ENCODE measurements at regions not wholly inside any gene's neighbourhood (a gene's known extent, or its start where the extent isn't known, plus 50 kb on each side); places are given as distances from the start of the nearest gene placed in this dataset.

DNA sequence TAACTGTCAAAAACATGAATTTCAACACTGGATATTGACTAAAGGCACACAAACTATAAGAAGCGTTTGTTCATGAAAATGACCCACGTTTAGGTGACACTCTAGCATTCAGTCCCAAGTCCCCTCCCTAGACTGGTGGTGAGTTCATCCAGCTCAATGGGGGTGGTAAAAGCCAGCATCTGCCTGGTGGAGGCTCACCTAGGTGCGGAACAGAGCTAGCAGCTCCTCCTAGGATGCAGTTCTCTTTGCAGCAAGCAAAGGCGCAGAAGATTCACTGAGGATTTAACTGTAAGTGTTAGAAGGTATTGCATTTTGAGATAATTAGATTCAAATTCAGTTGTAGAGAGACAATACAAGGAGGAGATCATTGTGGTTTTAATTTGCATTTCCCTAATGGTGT, 87.6 kb downstream of the VSTM2A start:
- no peak for DNase-seq (ENCODE audit: low read depth)

GRCh38 chr7:54622696-54623309, 80.6 kb downstream of the VSTM2A start:
- no peak for DNase-seq (ENCODE audit: low read depth)

All from RPMI7951 (cell line).